Activated CD4-positive, alpha-beta T cell treated with anti-CD3 and anti-CD28 coated beads, Interleukin-2, Interleukin-4, amounts not matched to agents 100 ng/mL and 50 ng/mL, durations not matched to agents 16 hours and 8 hours (primary cell): ENCODE measurements at regions not wholly inside any gene's neighbourhood (a gene's known extent, or its start where the extent isn't known, plus 50 kb on each side); places are given as distances from the start of the nearest gene placed in this dataset.

Source experiments
- DNase-seq: peaks from one replicate; pipeline ENCODE4 v3.0.0-alpha.2; 2020; ENCODE audit warnings: low spot score

- no peak for DNase-seq
Measured at GRCh38 chr10:129104266-129105045, 362.6 kb upstream of the MGMT start.

DNA sequence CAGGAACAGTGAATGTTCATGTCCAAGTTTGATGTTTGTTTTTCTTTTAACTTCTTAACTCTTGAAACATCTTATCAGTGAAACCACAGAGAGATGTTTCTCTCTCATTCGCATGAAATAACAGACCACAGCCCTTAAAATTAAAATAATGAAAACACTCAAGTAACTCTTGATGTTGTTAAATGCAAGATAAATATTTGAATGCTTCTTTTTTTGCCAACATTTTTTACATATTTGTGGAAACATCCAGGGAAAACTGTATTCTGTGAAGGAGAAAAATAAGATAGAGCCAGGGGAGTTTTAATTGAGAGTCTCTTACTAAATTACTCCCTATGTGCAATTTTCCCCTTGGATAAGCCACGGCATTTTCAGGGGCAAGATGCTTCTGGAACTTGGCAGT lies 361.8 kb upstream of the MGMT start:
- DNase-seq = no peak

- DNase-seq = no peak
Measured at GRCh38 chr10:129106314-129106713, 360.7 kb upstream of the MGMT start.

- no peak for DNase-seq
Measured at GRCh38 chr10:129107525-129107924, 359.5 kb upstream of the MGMT start.

DNA sequence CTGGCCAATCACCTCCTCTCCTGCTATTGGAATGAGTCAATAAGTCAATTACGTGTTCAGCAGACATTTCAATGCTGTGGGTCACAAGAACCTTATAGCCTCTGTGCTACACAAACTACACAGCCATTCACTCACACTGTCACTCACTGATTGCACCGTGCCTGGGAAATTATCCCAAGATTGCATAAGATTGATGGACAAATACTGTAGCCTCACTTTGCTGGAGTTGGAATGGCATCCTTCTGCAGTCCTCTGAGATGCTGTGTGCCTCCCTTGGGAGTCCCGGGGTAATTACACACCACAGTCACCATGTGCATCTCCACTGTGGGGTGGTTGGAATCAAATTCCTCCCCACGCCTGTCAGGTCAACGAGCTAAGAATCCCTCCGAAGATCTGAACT lies 358.7 kb upstream of the MGMT start:
- no peak for DNase-seq

GRCh38 chr10:129108994-129109393 lies 358.0 kb upstream of the MGMT start:
- no peak for DNase-seq

DNA sequence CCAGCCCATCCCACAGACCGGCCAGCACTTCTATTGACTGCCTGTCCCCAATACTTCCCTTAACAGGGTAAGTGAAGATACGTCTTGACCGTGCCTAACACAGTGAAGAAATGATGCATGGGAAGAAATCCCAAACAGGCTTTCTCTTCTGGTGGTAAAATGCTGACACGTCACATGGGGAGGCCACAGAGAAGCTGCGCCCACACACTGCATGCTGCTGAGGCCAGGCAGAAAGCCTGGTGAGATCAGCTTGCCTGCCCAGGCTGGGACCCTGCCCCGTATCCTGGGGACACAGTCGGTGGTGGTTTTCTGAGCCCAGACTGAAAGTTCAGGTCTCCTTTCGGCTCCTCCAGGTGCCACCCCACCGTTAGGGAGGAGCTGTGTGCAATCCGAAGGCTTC lies 356.3 kb upstream of the MGMT start:
- no peak for DNase-seq

DNA sequence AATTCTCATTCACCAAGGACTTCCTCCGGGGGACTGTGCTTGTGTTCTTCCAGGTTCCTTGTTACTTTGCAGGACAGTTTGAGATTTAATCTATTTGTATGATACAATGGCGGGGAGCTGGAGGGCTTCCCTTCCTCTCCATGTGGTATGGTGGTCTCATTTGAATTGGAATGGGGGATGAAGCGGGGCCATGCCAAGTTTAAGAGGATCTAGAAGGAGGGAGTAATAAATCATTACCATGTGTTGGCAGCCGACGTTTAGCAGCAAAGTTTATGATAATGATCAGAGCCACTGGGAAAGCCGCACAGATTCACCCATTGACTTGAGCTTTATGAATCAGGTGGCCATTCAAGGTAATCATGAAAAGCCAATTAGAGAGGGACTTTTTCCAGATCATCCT lies 355.1 kb upstream of the MGMT start:
- DNase-seq = no peak

DNA sequence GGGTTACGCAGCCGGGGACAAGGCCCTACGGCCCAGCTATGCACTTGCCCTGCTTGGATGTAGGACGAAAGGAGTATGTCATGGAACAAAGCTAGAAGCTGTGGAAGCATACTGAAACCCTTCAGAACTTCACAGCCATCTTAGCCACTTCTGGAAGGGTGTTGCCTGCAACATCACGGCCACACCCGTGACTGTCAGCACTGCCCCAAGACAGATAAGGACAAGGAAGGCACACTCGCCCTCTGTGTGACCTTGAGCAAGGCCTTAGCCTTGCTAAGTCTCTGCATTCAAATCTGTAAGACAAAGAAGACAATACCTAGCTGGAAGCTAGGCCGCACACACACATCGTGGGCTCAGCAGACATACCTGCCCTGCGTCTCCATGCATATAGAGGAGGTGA lies 352.5 kb upstream of the MGMT start:
- no peak for DNase-seq

DNA sequence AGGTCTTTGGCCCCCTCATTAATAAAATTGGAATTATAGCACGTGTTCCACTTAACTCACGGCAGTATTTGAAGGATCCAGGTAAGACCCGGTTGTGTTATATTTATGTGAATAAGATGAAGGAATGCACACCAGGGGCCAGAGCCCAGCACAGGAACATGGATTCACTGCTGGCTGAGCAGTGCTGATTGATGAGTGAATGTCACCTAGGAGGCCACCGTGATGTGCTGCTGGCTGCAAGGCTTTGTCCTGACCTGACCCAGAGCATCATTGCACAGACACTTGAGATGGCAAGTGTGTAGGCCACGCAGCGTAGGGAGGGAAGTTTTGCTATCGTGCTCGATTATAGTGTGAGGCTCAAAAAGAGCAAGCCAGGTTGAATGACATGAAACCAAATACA lies 350.7 kb upstream of the MGMT start:
- no peak for DNase-seq

GRCh38 chr10:129120441-129120840 lies 346.6 kb upstream of the MGMT start:
- DNase-seq = no peak

DNA sequence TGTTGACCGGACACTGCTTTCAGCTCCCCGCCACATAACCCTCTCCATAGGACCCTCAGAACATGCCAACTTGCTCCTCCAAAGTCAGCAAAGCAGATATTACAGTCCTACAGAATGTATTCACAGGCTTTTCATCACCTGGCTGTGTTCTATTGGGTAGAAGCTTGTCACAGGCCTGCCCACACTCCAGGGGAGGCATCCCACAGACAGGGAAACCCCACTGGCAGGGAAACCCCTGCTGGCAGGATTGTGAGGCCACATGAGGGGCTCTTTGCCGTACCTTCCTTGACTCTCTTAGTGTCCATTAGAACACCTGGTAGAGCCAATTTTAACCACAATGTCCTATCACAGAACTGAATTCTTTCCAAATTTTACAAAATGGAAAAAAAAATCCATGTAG lies 344.2 kb upstream of the MGMT start:
- no peak for DNase-seq

DNA sequence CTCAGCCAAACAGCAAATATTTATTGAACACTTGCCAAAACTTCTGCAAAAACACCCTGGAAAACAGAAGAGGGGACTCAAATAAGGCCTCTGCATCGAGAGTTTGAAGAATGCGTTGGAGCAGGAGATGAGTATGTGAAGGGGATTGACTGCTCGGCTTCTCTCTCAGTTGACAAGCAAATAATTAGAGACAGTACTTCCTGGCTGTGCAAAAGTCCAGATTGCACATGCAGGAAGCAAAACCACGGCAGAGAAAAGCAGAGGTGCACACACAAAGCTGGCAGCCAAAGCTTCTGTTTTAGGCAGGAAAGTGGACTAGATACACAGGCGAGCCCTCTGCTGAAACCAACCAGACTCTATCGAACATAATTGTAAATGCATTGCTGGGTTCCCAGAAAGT lies 343.6 kb upstream of the MGMT start:
- no peak for DNase-seq

- DNase-seq = no peak
Measured at GRCh38 chr10:129126982-129127381, 340.1 kb upstream of the MGMT start.

DNA sequence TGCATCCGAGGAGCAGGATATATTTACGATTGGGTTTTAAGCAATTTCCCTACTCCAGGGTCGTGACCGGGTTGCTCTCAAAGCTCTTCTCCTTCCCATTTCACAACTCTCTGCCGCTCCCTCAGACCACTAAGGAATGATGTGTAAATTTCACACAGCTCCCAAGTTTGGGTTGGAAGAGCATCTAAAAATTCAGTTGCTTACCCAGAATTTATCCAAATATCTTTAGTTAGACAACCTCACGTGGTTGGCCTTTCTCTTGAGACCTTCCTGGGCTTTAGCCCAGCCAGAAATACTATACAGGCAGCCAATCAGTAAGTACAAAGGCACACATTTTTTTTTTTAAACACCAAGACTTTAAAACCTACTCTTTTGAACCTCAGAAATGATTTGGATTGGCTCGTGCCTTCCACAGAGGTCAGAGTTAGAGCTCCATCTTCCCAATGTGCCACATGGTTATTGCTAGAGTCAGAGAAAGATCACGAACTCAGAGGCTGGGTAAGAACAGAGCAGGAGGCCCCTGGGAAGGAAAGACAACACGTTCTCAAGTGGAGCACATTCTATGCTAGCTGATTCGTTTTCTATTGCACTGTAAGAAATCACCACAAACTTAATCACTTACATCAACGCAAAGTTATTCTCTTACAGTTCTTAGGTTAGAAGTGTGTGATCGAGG lies 335.4 kb upstream of the MGMT start:
- no peak for DNase-seq

DNA sequence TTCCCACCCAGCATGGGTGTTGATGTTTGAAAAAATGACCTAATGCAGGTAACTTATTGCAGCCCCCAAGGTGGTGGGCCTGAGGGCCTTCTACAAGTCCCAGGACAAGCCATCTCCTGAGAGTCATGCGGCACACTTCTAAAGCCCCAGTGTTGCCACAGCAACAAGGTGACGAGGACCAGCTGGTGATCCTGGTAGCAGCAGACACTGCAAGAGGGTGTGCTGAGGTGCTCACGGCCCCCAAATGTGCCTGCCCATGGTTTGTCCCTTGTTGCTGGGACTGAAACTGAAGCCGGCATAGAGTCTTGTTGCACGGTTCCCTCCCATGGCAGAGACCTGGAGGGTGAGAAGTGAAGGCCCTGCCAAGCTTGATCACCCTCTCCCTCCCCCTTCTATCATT lies 333.2 kb upstream of the MGMT start:
- no peak for DNase-seq

DNA sequence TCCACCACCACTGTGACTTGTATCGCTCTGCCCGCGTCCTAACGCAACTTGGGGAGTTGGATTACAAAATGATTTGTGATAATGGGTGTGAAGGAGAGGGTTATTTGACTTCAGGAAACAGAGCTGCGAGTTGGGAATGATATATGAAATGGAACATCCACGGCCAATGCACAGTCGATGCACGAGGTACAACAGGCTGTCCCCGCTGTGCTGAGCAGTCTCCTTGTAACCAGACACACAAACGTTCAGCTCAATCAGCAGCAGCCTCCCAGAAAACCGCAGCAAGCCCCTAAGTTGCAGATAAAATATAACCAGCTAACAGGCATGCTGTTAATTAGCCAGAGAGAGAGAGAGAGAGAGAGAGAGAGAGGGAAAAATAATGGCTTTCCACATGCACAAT lies 332.7 kb upstream of the MGMT start:
- DNase-seq = no peak

- no peak for DNase-seq
Measured at GRCh38 chr10:129135624-129136023, 331.4 kb upstream of the MGMT start.

- DNase-seq = no peak
Measured at GRCh38 chr10:129136074-129136473, 331.0 kb upstream of the MGMT start.

DNA sequence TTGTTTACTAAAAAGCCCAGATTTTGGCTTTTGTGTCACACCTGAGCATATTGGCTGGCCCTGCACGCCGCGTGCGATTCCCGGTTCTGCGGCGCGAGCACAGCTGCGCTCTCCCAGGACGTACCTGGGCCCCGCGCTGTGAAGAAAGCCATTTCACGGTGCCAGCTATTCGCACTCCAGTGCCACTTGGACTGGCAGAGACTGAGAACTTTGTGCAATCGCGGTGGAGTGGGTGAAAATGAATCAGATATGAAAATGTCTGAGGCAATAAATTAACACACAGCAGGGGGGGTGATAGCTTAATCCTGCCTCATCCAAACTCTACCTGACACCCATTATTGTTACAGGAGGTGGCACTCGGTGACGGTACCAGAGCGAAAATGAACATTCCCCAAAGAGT lies 330.1 kb upstream of the MGMT start:
- no peak for DNase-seq

DNA sequence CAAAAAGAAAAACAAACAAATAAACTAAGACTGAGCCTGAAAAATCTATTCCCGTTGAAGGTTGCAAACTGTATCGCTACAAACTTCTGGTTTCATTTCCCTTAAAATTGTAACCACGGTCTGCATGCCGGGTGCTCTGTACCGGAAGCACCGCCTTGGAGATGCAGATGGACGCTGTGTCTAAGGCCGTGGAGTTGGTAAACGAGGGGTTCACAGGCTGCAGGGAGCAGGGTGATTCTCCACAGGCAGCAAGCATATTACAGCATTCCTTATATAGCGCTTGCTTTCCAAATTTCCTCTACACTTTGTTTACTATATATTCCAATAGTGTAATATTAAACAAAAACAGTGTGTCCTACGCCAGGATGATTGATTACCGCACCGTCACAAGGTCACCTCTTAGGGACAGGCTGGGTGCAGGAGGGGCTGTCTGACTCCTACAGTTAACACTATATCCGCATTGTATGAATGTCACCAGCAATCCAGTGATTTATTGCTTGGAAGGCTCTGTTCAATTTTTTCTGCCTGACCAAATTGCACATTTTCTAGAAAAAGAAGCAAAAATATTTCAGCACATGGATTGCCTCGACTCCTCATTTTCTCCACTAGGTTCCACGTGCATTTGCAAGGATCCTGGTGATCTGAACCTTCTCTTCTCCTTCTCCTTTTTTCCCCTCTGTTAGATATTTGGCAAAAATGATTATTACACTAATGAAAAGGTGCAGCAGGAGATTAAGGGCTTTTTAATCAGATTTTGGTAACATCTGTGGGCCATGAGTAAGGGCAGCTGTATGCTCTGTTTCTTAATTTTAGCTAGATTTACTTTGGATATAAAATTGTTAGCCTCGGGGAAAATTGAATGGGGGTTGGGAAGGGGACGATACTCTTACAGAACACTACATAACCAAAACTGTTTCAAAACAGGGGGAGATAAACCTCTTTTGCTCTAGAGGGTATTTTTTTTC lies 325.8 kb upstream of the MGMT start:
- no peak for DNase-seq

- no peak for DNase-seq
Measured at GRCh38 chr10:129151281-129151680, 315.8 kb upstream of the MGMT start.

DNA sequence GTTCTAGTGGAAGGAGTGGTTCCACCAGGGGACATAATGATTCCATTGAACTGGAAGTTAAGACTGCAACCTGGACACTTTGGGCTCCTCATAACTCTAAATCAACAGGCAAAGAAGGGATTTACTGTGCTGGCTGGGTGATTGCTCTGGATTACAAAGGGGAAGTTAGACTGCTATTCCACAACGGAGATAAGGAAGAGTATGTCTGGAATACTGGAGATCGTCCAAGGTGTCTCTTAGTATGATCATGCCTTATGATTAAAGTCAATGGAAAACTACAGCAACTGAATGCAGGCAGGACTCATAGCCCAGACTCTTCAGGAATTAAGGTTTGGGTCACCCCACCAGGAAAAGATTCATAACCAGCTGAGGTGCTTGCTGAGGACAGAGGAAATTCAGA lies 310.6 kb upstream of the MGMT start:
- DNase-seq = no peak
